Loucy (cell line): ENCODE measurements at regions not wholly inside any gene's neighbourhood (a gene's known extent, or its start where the extent isn't known, plus 50 kb on each side); places are given as distances from the start of the nearest gene placed in this dataset.

Source experiments
- H2AFZ ChIP-seq: fragments of 200-600 bp; sonication (generic); 2 replicates; pipeline ENCODE4 v1.6.0; 2016; ENCODE audit warnings: antibody characterized with exemption, mild to moderate bottlenecking, low read length, moderate library complexity
- H3F3A ChIP-seq: fragments of 200-600 bp; 2 replicates; pipeline ENCODE4 v1.6.0; 2016; ENCODE audit warnings: antibody characterized with exemption, low read depth, mild to moderate bottlenecking
- H3K27me3 ChIP-seq: fragments of 200-600 bp; sonication (generic); 2 replicates; pipeline ENCODE4 v1.6.1; 2014; ENCODE audit warnings: low read length, mild to moderate bottlenecking; ENCODE audit not compliant: insufficient read depth, poor library complexity, severe bottlenecking
- H3K36me3 ChIP-seq: fragments of 200-600 bp; sonication (generic); 2 replicates; pipeline ENCODE4 v1.6.1; 2016; ENCODE audit warnings: low read length; ENCODE audit not compliant: insufficient read depth
- H3K4me1 ChIP-seq: fragments of 200-600 bp; sonication (generic); 2 replicates; pipeline ENCODE4 v1.5.1; 2014; ENCODE audit warnings: low read length, mild to moderate bottlenecking; ENCODE audit not compliant: insufficient read depth, poor library complexity, severe bottlenecking
- H3K4me2 ChIP-seq: fragments of 200-600 bp; sonication (generic); 2 replicates; pipeline ENCODE4 v1.6.0; 2014; ENCODE audit warnings: antibody characterized with exemption, low read length, low read depth, mild to moderate bottlenecking; ENCODE audit not compliant: poor library complexity, severe bottlenecking
- H3K4me3 ChIP-seq: fragments of 200-600 bp; sonication (generic); 2 replicates; pipeline ENCODE4 v1.5.1; 2014; ENCODE audit warnings: low read length, mild to moderate bottlenecking, mixed read lengths; ENCODE audit not compliant: poor library complexity, severe bottlenecking
- H3K79me2 ChIP-seq: fragments of 200-600 bp; sonication (generic); 2 replicates; pipeline ENCODE4 v1.6.1; 2014; ENCODE audit warnings: low read length; ENCODE audit not compliant: insufficient read depth
- H3K9ac ChIP-seq: fragments of 200-600 bp; sonication (generic); 2 replicates; pipeline ENCODE4 v1.6.0; 2014; ENCODE audit warnings: mild to moderate bottlenecking, low read depth, low read length, moderate library complexity; ENCODE audit not compliant: poor library complexity, severe bottlenecking
- H3K9me2 ChIP-seq: fragments of 200-600 bp; sonication (generic); replicated peaks from 2 replicates; pipeline ENCODE4 v1.6.1; 2016; ENCODE audit warnings: low read depth, low read length, mixed read lengths
- H3K9me3 ChIP-seq: fragments of 200-600 bp; sonication (generic); 2 replicates; pipeline ENCODE4 v1.6.1; 2014; ENCODE audit warnings: mild to moderate bottlenecking, antibody characterized with exemption, low read length, low read depth; ENCODE audit not compliant: insufficient read depth
- H4K20me1 ChIP-seq: fragments of 200-600 bp; sonication (generic); 2 replicates; pipeline ENCODE4 v1.6.0; 2014; ENCODE audit warnings: antibody characterized with exemption, low read length, mild to moderate bottlenecking; ENCODE audit not compliant: insufficient read depth, poor library complexity, severe bottlenecking
- EZH2phosphoT487 ChIP-seq: fragments of 200-600 bp; IDR thresholded peaks from 2 replicates; pipeline ENCODE4 v1.6.1; 2018; ENCODE audit warnings: antibody characterized with exemption, mild to moderate bottlenecking, moderate library complexity, borderline replicate concordance
- TF ChIP-seq, protein P1 (sequence below): fragments of 200-600 bp; sonication (generic); conservative IDR thresholded peaks from 2 replicates; pipeline ENCODE4 v1.5.1; 2014; ENCODE audit warnings: mild to moderate bottlenecking, antibody characterized with exemption, low read length

DNA sequence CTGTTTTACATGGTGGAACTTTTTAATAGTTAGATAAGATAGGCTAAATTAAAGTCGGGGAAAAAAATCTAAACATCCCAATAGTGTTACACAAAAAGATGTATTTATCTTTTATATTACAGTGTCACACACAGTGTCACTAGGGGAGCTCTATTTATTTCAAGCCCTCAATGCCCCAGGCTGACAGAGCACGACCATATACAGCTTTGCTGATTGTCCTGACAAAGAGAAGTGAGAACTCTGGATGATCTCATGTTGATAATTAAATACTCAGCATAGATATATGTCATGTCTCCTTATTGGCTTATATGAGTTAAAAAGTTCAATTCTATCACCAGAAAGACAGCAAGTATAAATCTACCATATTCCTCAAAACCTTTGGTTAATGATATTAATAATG lies 594.3 kb downstream of the LRFN5 start:
- no peaks in the 10 kb centered on the region for H3K79me2 ChIP-seq
- H2AFZ ChIP-seq, result no peak overlapping the region
- H3K36me3 ChIP-seq, result no peaks in the 10 kb centered on the region
- H3F3A ChIP-seq, result no peaks in the 10 kb centered on the region
- no peaks in the 10 kb centered on the region for H3K27me3 ChIP-seq
- H4K20me1 ChIP-seq, result no peaks in the 10 kb centered on the region
- H3K4me2 ChIP-seq, result no peak overlapping the region
- no peaks in the 10 kb centered on the region for H3K9me3 ChIP-seq
- no peaks in the 10 kb centered on the region for H3K9me2 ChIP-seq
- TF ChIP-seq EZH2phosphoT487, result no peak
- TF ChIP-seq, protein P1, sequence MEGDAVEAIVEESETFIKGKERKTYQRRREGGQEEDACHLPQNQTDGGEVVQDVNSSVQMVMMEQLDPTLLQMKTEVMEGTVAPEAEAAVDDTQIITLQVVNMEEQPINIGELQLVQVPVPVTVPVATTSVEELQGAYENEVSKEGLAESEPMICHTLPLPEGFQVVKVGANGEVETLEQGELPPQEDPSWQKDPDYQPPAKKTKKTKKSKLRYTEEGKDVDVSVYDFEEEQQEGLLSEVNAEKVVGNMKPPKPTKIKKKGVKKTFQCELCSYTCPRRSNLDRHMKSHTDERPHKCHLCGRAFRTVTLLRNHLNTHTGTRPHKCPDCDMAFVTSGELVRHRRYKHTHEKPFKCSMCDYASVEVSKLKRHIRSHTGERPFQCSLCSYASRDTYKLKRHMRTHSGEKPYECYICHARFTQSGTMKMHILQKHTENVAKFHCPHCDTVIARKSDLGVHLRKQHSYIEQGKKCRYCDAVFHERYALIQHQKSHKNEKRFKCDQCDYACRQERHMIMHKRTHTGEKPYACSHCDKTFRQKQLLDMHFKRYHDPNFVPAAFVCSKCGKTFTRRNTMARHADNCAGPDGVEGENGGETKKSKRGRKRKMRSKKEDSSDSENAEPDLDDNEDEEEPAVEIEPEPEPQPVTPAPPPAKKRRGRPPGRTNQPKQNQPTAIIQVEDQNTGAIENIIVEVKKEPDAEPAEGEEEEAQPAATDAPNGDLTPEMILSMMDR, result no peak
- no peak overlapping the region for H3K9ac ChIP-seq
- no peak overlapping the region for H3K4me3 ChIP-seq
- no peaks in the 10 kb centered on the region for H3K4me1 ChIP-seq

DNA sequence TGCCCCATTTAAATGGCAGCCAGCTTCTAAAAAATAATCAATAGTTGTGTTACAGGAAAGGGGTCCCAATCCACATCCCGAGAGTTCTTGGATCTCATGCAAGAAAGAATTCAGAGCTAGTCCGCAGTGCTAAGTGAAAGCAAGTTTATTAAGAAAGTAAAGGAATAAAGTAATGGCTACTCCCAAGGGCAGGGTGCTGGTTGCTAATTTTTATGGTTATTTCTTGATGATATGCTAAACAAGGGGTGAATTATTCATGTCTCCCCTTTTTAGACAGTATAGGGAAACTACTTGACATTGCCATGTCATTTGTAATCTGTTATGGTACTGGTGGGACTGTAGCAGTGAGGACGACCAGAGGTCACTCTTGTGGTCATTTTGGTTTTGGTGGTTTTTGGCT lies 591.3 kb downstream of the LRFN5 start:
- Histone ChIP-seq H3K36me3 (no peaks in the 10 kb centered on the region), H3K79me2 (no peaks in the 10 kb centered on the region), H3K9ac (no peak overlapping the region), H2AFZ (no peak overlapping the region), H3F3A (no peaks in the 10 kb centered on the region), H3K27me3 (no peaks in the 10 kb centered on the region), H3K4me1 (no peaks in the 10 kb centered on the region), H4K20me1 (no peaks in the 10 kb centered on the region), H3K4me2 (no peak overlapping the region), H3K4me3 (no peak overlapping the region), H3K9me3 (no peaks in the 10 kb centered on the region), H3K9me2 (no peaks in the 10 kb centered on the region)
- TF ChIP-seq, protein P1, result no peak
- TF ChIP-seq EZH2phosphoT487, result no peak

DNA sequence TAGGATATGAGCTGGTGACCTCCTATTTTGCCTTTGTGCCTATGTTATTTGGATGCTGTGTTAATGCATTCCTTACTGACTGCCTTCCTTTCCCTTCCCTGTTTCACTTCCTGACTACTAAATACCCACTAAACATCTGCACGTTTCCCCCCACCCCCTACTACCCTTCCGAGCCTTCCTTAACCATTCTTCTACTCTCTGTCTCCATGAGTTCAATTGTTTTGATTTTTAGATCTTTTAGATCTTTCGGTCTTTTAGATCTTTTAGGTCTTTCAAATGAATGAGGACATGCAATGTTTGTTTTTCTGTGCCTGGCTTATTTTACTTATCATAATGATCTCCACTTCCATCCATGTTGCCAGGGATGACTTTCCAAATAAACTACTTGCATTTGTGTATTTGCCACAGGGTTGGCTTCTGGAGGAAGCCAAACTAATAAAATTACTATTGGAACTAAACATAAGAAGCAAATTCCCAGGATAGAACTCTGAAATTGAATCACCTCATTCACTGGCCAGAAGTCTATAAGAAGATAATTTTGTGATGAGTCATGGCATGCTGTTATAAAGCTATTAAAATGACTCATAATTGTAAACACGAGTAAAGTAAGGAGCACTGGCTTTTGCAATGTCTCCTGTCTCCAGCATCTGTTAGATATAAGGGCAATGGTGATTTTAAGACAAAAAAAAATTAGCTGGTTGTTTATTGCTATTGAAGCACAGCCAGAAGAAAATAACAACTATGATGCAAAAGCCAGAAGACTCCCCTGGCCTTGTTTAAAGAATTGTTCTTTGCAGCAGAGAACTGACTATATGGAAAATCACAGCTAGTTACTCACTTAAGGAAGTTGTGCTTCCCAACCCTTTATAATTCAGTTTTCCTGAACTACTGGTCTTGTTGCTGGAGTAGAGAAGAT lies 586.3 kb downstream of the LRFN5 start:
- Histone ChIP-seq H4K20me1 (no peaks in the 10 kb centered on the region), H3K79me2 (no peaks in the 10 kb centered on the region), H2AFZ (no peak overlapping the region), H3K27me3 (no peaks in the 10 kb centered on the region), H3K9me3 (no peaks in the 10 kb centered on the region), H3K36me3 (no peaks in the 10 kb centered on the region), H3K4me1 (no peaks in the 10 kb centered on the region), H3K4me3 (no peak overlapping the region), H3K9me2 (no peaks in the 10 kb centered on the region), H3K9ac (no peak overlapping the region), H3K4me2 (no peak overlapping the region), H3F3A (no peaks in the 10 kb centered on the region)
- TF ChIP-seq EZH2phosphoT487, result no peak
- TF ChIP-seq, protein P1, result no peak
